ENCODE measurements at regions not wholly inside any gene's neighbourhood (a gene's known extent, or its start where the extent isn't known, plus 50 kb on each side); places are given as distances from the start of the nearest gene placed in this dataset.

DNA sequence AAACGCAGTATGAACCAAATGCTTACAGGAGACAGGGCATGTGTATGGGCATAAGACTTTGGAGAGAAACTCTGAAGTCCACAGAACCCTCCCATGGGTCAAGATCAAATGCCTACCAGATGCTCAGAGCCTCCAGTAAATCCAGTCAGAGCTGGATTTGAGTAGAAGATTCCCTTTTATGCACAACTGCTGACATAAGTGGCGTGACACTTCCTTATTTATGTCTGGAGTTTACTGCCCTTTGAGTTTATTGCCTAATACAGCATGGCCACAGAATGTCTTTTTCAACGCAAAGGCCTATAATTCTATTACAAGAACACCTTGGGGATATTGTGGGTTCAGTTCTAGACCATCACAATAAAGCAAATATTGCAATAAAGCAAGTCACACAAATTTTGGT is 220.0 kb upstream of the FOXQ1 start:
- TF ChIP-seq, protein P1, sequence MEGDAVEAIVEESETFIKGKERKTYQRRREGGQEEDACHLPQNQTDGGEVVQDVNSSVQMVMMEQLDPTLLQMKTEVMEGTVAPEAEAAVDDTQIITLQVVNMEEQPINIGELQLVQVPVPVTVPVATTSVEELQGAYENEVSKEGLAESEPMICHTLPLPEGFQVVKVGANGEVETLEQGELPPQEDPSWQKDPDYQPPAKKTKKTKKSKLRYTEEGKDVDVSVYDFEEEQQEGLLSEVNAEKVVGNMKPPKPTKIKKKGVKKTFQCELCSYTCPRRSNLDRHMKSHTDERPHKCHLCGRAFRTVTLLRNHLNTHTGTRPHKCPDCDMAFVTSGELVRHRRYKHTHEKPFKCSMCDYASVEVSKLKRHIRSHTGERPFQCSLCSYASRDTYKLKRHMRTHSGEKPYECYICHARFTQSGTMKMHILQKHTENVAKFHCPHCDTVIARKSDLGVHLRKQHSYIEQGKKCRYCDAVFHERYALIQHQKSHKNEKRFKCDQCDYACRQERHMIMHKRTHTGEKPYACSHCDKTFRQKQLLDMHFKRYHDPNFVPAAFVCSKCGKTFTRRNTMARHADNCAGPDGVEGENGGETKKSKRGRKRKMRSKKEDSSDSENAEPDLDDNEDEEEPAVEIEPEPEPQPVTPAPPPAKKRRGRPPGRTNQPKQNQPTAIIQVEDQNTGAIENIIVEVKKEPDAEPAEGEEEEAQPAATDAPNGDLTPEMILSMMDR (conservative IDR thresholded peaks at IDR 0.05 in 1 of 2, IDR thresholded peaks at IDR 0.05 in 1 of 2; ENCODE audit: extremely low read depth in 1 of 2, insufficient read depth in 1 of 2, low read depth in 1 of 2, low read length in 2 of 2), result no peak
- TF ChIP-seq EZH2 (IDR thresholded peaks at IDR 0.05; ENCODE audit: borderline replicate concordance, low read length), result no peak

Data from mammary epithelial cell (primary cell).